Loucy (cell line): ENCODE measurements at regions not wholly inside any gene's neighbourhood (a gene's known extent, or its start where the extent isn't known, plus 50 kb on each side); places are given as distances from the start of the nearest gene placed in this dataset.

Experiments used
- CTCF ChIP-seq: fragments of 200-600 bp; sonication (generic); conservative IDR thresholded peaks from 2 replicates; pipeline ENCODE4 v1.5.1; 2014; ENCODE audit warnings: mild to moderate bottlenecking, antibody characterized with exemption, low read length
- EZH2phosphoT487 ChIP-seq: fragments of 200-600 bp; IDR thresholded peaks from 2 replicates; pipeline ENCODE4 v1.6.1; 2018; ENCODE audit warnings: antibody characterized with exemption, mild to moderate bottlenecking, moderate library complexity, borderline replicate concordance

- no peak for TF ChIP-seq CTCF
- no peak for TF ChIP-seq EZH2phosphoT487
Measured at GRCh38 chr5:61635271-61635670, 303.2 kb downstream of the ZSWIM6 start.
